T-helper 2 cell (primary cell): ENCODE measurements at regions not wholly inside any gene's neighbourhood (a gene's known extent, or its start where the extent isn't known, plus 50 kb on each side); places are given as distances from the start of the nearest gene placed in this dataset.

Experiments
- DNase-seq, 5 experiments: peaks; one replicate each; pipeline versions ENCODE4 v3.0.0 to v3.0.0-alpha.2; 2012 to 2022

DNA sequence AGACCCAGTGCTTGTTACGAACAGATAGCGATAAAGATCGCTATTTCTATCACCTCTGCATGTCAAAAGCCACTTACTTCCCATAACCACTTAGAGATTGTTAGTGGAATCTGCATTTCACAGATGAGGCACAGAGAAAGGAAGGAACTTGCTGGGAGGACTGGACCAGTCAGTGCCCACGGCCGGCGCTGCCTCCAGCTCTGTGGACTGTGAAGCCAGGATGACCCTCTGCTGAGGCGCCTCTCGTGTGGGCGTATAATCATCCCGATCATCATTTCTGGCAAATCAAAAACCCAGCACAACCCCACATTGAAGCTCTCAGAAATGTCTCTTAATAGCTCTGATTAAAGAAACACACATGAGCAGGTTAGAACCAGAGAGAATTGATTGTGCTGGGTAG is 61.5 kb upstream of the ADRA2C start:
- DNase-seq = no peak

- DNase-seq = peak in 1 of 5 experiments; percentile 2
Measured at GRCh38 chr4:3703677-3704521, 62.3 kb upstream of the ADRA2C start.

DNA sequence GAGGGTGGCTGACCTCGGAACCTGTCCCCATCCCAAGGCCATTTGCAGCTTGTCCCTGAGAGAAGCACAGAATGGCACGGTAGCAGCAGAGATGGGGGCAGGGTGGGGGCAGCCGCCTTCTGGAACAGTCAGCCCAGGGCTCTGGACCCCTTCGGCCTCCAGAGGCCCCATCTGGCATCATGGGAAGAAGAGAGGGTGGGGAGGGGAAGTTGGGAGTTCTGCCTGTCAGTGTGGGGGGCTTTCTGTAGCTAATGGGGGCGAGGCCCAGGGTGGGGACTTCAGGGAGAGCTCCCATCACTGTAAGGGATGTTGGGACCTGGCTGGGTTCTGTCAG is 62.9 kb upstream of the ADRA2C start:
- DNase-seq = peak in 1 of 5 experiments; percentile 2

DNA sequence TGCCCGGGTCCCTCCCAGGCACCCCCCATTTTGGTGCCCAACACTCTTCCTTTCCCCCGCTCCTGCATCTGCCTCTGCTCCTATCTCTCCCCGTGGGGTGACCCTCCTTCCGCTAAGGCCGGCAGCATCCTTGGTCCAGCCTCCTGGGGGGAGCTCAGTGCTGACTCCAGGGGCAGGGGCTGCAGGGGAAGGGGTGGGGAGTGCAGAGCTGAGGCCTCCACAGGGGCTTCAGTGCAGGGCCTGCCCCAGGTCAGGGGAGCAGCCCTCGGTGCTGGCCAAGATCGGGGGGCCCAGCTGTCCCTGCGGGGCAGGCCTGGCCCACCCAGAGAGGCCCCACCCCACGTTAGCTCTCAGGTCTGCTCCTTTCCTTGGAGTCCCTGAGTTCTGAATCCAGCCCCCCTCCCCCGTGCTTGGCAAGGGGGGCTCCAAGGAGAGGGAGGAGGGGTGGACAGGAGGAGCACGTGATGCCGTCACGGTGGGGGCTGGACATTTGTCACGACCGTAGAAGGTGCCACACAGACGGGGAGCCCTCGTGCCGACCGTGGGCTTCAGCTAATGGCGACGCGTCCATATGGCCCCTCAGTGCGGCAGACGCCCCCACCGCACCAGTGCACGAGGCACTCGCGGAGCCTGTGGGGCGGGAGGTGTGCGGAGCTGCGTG is 63.5 kb upstream of the ADRA2C start:
- DNase-seq = peak in 1 of 5 experiments; percentile 2

DNA sequence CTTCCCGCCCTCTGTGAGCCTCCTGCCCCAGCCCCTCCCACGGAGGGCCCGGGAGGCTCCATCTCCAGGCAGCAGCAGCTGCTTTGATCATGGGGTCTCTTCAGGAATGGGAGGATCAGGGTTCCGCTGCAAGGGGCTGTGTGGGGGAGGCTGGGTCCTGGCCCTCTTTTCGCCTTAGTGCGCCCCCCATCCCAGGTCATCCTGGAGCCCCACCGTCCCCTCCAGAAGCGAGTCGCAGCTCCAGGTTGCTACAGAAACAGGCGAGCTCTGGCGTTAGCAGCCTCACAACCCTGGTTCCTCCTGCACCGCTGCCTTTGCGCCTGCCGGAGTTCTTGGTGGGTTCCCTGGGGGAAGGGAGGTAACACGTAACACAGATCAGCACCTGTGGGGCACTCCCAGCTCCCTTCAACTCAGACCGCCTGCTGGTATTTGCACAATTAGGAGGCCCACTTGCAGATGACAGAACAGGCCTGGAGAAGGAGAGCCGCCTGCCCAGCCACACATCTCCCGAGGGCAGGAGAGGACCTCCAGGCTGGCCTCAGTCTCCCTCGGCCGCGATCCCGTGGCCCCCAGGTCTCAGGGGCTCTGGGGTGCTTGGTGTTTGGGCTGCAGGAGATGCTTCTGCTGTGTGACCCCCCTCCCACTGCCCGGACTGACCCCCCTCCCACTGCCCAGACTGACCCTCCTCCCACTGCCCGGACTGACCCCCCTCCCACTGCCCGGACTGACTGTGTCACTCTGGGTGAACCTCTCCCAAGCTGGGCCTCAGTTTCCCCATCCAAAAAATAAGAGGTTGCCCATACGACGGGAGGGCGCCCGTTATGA is 64.2 kb upstream of the ADRA2C start:
- peak in 1 of 5 experiments; percentile 1 for DNase-seq

GRCh38 chr4:3701271-3701734 is 64.9 kb upstream of the ADRA2C start:
- peak in 1 of 5 experiments; percentile 2 for DNase-seq

GRCh38 chr4:3700736-3701135 is 65.4 kb upstream of the ADRA2C start:
- DNase-seq = peak in 1 of 5 experiments; percentile 1

DNA sequence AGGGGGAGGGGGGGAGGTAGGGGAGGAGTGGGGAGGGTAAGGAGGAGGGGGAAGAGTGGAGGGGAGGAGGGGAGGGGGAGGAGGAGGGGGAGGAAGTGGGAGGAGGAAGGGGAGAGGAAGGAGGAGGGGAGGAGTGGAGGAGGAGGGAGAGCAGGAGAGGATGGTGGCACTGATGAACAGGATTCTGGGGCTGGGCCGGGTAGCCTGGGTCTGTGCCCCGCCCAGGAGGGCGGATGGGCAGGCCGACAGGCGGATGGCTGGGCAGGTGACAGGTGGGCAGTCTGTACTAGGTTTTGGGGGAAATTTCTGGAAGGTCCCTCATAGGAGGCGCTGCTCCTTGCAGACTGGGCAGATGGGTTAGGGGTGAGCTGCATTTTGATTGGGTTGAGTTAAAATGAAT is 66.0 kb upstream of the ADRA2C start:
- no peak for DNase-seq

GRCh38 chr4:3699678-3700077 is 66.5 kb upstream of the ADRA2C start:
- peak in 1 of 5 experiments; percentile 1 for DNase-seq

GRCh38 chr4:3699261-3699660 is 66.9 kb upstream of the ADRA2C start:
- DNase-seq = no peak

DNA sequence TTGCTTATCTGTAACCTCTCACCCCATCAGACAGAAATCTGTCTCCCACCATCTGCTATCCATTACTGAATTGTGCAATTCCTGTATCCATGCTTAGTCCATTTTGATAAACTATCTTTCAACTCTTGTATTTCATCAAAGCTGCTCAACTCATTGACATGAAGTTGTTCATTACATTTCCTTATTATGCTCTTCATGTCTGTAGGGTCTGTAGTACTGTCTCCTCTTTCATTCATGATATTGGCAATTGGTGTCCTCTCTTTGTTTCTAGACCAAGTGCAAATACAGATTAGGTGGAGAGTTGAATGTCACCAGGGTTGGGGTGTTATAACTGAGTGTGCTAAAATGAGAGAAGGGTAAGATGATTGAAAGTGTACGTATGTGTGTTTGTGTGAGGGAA is 69.2 kb upstream of the ADRA2C start:
- no peak for DNase-seq

DNA sequence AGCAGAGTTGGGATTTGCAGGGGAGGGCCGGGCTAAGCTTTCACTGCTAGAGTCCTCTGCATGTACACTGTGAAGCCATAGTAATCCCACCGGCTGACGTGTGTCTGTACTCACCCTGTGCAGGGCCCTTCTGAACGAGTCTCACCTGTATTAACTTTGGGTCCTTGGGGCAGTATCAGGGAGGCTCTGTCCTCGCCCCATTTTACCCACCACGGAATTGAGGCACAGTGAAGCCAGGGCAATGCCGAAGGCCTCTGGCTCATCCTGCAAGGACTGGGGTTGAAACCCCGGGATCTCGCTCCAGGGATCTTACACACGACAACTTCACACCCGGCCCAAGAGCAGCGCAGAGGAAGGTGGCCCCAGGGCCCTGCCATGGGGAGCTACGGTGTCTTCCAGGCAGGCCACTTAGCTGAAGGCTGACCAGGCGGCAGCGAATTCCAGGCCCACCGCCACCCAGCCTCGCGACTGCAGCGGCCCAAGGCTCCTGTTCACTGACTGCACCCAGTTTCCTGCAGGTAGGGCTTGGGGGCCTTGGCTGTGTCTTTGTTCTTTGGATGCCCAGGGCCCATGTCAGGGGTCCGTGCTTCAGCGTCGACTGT is 75.5 kb upstream of the ADRA2C start:
- DNase-seq = no peak

GRCh38 chr4:3689576-3690550 is 76.3 kb upstream of the ADRA2C start:
- no peak for DNase-seq

- no peak for DNase-seq
Measured at GRCh38 chr4:3689006-3689405, 77.2 kb upstream of the ADRA2C start.

DNA sequence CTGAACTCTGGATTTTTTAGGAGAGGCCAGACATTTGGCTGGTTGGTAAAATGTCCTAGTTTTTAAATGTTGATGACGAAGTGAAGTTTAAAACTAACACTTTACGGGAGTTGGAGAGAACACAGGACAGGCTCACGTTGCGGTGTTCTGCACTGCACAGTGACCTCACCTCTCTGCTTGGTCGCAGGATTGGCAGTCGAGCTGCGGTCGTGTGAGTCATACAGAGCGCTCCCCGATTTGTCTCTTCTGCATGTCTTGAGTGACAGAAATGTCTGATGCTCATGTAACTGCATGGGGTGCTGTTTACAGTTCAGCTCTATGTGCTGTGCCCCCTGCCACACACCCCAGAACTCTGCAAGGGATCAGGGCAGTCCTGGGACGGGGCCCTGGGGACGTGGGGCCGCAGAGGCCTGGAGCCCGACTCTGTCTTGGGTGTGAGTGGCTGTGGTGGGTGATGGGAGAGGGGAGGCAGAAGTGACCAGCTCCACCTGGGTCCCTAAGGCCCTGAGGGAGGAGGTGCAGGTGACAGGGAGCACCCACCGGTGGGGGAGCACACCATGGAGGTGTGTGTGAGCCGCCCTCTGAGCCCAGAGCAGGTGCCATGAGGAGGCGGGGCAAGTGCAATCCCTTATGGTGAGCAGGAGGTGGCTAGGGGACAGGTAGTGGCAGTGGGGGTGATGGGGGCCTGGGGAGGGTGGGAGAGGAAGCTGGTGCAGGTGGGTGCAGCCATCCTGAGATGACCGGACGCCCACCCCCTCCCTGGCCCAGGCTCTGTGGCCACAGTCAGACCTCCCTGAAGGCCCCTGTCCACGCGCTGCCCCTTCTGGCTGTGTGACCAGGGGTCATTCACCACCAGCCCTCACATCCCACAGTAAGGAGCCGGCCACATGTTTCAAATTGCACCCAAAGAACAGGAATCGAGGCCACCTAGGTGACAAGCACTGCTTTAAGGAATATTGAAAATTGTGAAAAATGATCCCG is 77.9 kb upstream of the ADRA2C start:
- DNase-seq = no peak

DNA sequence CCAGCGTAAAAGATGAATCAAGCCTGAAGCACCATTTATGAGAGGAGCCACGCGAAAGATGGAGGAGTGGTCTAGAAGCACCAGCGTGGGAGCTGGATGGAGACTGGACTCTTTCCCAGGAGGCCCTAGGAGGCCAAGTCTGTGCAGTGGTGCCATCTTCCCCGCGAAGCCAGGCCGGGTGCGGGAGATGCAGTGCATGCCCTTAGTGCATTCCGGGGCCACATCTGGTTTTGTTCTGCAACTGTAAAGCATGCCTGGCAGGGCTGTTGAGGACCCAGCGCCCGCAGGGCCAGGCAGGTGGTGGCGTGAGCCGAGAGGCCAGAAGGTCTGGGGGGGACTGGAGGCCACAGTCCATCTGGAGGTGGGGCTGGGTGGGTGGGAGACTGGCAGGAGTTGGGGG is 78.6 kb upstream of the ADRA2C start:
- no peak for DNase-seq

DNA sequence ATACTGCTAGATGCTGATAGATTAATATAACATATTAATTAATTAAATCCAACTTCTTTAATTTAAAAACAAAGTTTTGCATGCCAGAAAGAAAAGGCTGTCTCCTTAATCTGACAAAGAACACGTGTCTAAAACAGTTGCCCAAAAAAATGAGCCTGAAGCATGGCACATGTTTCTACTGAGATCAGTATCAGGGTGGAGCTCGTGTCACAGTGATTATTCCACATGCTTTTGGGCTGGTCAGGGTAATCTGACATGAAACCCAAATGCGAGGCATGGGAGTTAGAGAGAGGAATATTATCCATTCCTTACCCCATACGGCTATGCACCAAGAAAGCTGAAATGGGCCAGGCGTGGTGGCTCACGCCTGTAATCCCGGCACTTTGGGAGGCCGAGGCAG is 79.4 kb upstream of the ADRA2C start:
- DNase-seq = no peak

GRCh38 chr4:3685081-3685645 is 81.0 kb upstream of the ADRA2C start:
- DNase-seq = no peak

DNA sequence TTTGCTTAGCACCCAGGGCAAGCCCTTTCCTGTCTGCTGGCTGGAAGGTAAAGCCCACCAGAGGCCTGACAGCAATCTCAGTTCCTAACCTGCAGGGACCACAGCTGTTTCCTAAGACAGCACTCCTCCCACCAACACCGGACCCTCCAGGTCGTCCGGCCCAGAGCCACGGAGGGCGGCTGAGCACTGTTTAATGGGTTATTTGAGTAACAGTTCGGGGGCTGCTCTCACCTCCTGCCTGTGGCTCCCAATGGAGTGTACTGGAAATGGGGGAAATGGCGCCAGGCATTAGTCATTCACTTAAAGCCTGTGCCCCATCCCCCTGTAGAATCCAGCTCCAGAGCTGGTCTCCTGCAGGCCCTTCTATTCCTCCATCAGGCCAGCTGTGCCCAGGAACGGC is 81.6 kb upstream of the ADRA2C start:
- no peak for DNase-seq
